H1 (cell line): ENCODE measurements at regions not wholly inside any gene's neighbourhood (a gene's known extent, or its start where the extent isn't known, plus 50 kb on each side); places are given as distances from the start of the nearest gene placed in this dataset.

ENCODE experiments used
- CTCF ChIA-PET: fragments of 300-600 bp; sonication (Branson Sonifier 250); formaldehyde crosslinking; loops from one replicate; lab custom pipeline; 2021; ENCODE audit not compliant: partially characterized antibody; lab: Charles Lee
- POLR2A ChIA-PET: fragments of 300-600 bp; sonication (Branson Sonifier 250); formaldehyde crosslinking; loops from one replicate; lab custom pipeline; 2021; ENCODE audit warnings: inconsistent platforms; ENCODE audit not compliant: partially characterized antibody; lab: Charles Lee
- DNase-seq, 2 experiments: peaks; one replicate each; pipeline versions ENCODE4 v3.0.0 to v3.0.0-alpha.2; 2010 to 2022; ENCODE audit warnings: low spot score in 2 of 2, low read depth in 1 of 2, mixed read lengths in 1 of 2
- FAIRE-seq: peaks from 2 replicates; lab custom pipeline; 2011; peaks lifted over from hg19 to GRCh38; lab: Jason Lieb, UNC
- H2AFZ ChIP-seq: 2 replicates; pipeline ENCODE4 v1.8.1; 2012; ENCODE audit warnings: low read length, inconsistent platforms
- H2AK5ac ChIP-seq: 2 replicates; pipeline ENCODE4 v1.6.1; 2013; ENCODE audit warnings: low read depth, low read length
- H2BK120ac ChIP-seq: replicated peaks from 2 replicates; pipeline ENCODE3; 2013; ENCODE audit warnings: low read depth, low read length, inconsistent platforms
- H2BK12ac ChIP-seq: 2 replicates; pipeline ENCODE4 v1.6.1; 2013; ENCODE audit warnings: low read depth, low read length
- H2BK15ac ChIP-seq: 2 replicates; pipeline ENCODE4 v1.6.1; 2013; ENCODE audit warnings: low read length
- H2BK20ac ChIP-seq: 2 replicates; pipeline ENCODE4 v1.6.1; 2013; ENCODE audit warnings: low read length
- H2BK5ac ChIP-seq: 2 replicates; pipeline ENCODE4 v1.6.1; 2013; ENCODE audit warnings: low read depth, low read length
- H3K14ac ChIP-seq: 2 replicates; pipeline ENCODE4 v1.6.1; 2013; ENCODE audit warnings: inconsistent platforms; ENCODE audit not compliant: insufficient read length
- H3K18ac ChIP-seq: 2 replicates; pipeline ENCODE4 v1.6.1; 2013; ENCODE audit warnings: low read length; ENCODE audit errors: extremely low read depth
- H3K23ac ChIP-seq: 2 replicates; pipeline ENCODE4 v1.6.1; 2013; ENCODE audit warnings: inconsistent platforms; ENCODE audit not compliant: insufficient read length
- H3K23me2 ChIP-seq: 2 replicates; pipeline ENCODE4 v1.6.1; 2013; ENCODE audit warnings: low read depth, low read length
- H3K27ac ChIP-seq: 2 replicates; pipeline ENCODE4 v1.6.1; 2011; ENCODE audit warnings: low read depth, low read length, inconsistent platforms
- H3K27me3 ChIP-seq, 4 experiments: replicated peaks in 1 of 4; 1 replicate in 1 of 4; 2 replicates in 3 of 4; pipeline versions ENCODE4 v1.6.1 to v1.8.1; 2011 to 2013; ENCODE audit warnings: low read length in 3 of 4, mild to moderate bottlenecking in 3 of 4, inconsistent platforms in 2 of 4, mixed read lengths in 2 of 4, moderate library complexity in 1 of 4; ENCODE audit not compliant: control insufficient read depth in 3 of 4, insufficient read depth in 3 of 4; ENCODE audit errors: extremely low read depth in 1 of 4
- H3K36me3 ChIP-seq, 4 experiments: 2 replicates each; pipeline versions ENCODE4 v1.6.1 to v1.8.1; 2011 to 2013; ENCODE audit warnings: mild to moderate bottlenecking in 4 of 4, low read length in 3 of 4, moderate library complexity in 2 of 4, control low read depth in 1 of 4, inconsistent platforms in 1 of 4; ENCODE audit not compliant: insufficient read depth in 4 of 4, control insufficient read depth in 2 of 4
- H3K4ac ChIP-seq: replicated peaks from 2 replicates; pipeline ENCODE3; 2013; ENCODE audit warnings: low read length, low read depth, mixed read lengths, inconsistent platforms; ENCODE audit not compliant: insufficient read length
- H3K4me1 ChIP-seq, 4 experiments: replicated peaks in 1 of 4; 1 replicate in 1 of 4; 2 replicates in 3 of 4; pipeline versions ENCODE4 v1.6.1 to v1.8.1; 2011 to 2013; ENCODE audit warnings: low read length in 3 of 4, inconsistent platforms in 2 of 4, mixed read lengths in 1 of 4; ENCODE audit not compliant: insufficient read depth in 4 of 4, control insufficient read depth in 3 of 4
- H3K4me2 ChIP-seq, 2 experiments: 2 replicates each; pipeline versions ENCODE4 v1.6.1 to v1.8.1; 2011 to 2013; ENCODE audit warnings: low read depth in 2 of 2, low read length in 2 of 2, control low read depth in 1 of 2, inconsistent platforms in 1 of 2, mild to moderate bottlenecking in 1 of 2; ENCODE audit not compliant: insufficient read depth in 1 of 2
- H3K4me3 ChIP-seq, 4 experiments: fragments of 200-600, 300-600 bp in 1 of 4; sonication (generic), shearing (Covaris generic), sonication (Bioruptor Twin) in 1 of 4; 2 replicates each; pipeline versions ENCODE4 v1.5.1 to v1.8.1; 2011 to 2016; ENCODE audit warnings: low read length in 4 of 4, low read depth in 3 of 4, control low read depth in 2 of 4, inconsistent platforms in 2 of 4, mild to moderate bottlenecking in 2 of 4, mixed read lengths in 1 of 4, moderate library complexity in 1 of 4; ENCODE audit not compliant: insufficient read depth in 2 of 4; ENCODE audit errors: extremely low read depth in 1 of 4
- H3K56ac ChIP-seq: replicated peaks from 2 replicates; pipeline ENCODE3; 2013; ENCODE audit warnings: low read depth, mild to moderate bottlenecking, mixed read lengths, low read length, inconsistent platforms; ENCODE audit not compliant: insufficient read length
- H3K79me1 ChIP-seq: 2 replicates; pipeline ENCODE4 v1.6.1; 2013; ENCODE audit warnings: low read depth, low read length, control low read depth
- H3K79me2 ChIP-seq, 2 experiments: 2 replicates each; pipeline versions ENCODE4 v1.6.1 to v1.8.1; 2012 to 2013; ENCODE audit warnings: low read length in 2 of 2, mild to moderate bottlenecking in 2 of 2, inconsistent platforms in 1 of 2; ENCODE audit not compliant: insufficient read depth in 2 of 2, control insufficient read depth in 1 of 2
- H3K9ac ChIP-seq, 4 experiments: replicated peaks in 1 of 4; 1 replicate in 1 of 4; 2 replicates in 3 of 4; pipeline versions ENCODE4 v1.6.1 to v1.8.1; 2011 to 2013; ENCODE audit warnings: low read depth in 3 of 4, low read length in 3 of 4, control low read depth in 2 of 4, mild to moderate bottlenecking in 2 of 4, moderate library complexity in 2 of 4, inconsistent platforms in 1 of 4; ENCODE audit errors: extremely low read depth in 1 of 4
- H3K9me3 ChIP-seq, 2 experiments: 2 replicates each; pipeline versions ENCODE4 v1.6.1 to v1.8.1; 2012 to 2013; ENCODE audit warnings: mild to moderate bottlenecking in 2 of 2, moderate library complexity in 2 of 2, control low read depth in 1 of 2, inconsistent platforms in 1 of 2, low read depth in 1 of 2, low read length in 1 of 2, mixed read lengths in 1 of 2; ENCODE audit not compliant: insufficient read depth in 2 of 2
- H4K20me1 ChIP-seq, 2 experiments: replicated peaks in 1 of 2; 2 replicates each; pipeline versions ENCODE3 to v1.8.1; 2011 to 2013; ENCODE audit warnings: inconsistent platforms in 2 of 2, low read length in 2 of 2, mild to moderate bottlenecking in 1 of 2; ENCODE audit not compliant: insufficient read depth in 2 of 2, control insufficient read depth in 1 of 2
- H4K5ac ChIP-seq: 2 replicates; pipeline ENCODE4 v1.6.1; 2013; ENCODE audit warnings: low read length, low read depth, mixed read lengths, inconsistent platforms; ENCODE audit not compliant: insufficient read length
- H4K8ac ChIP-seq: 2 replicates; pipeline ENCODE4 v1.8.0; 2013; ENCODE audit warnings: mild to moderate bottlenecking, moderate library complexity, low read length, inconsistent platforms; ENCODE audit not compliant: insufficient read depth; ENCODE audit errors: extremely low read depth
- H4K91ac ChIP-seq: replicated peaks from 2 replicates; pipeline ENCODE3; 2013; ENCODE audit warnings: low read length, mixed read lengths, inconsistent platforms; ENCODE audit not compliant: insufficient read length
- BACH1 ChIP-seq: IDR thresholded peaks from 2 replicates; pipeline ENCODE4 v1.6.1; 2012; ENCODE audit warnings: low read length, improper control_type of control experiment
- BCL11A ChIP-seq, 2 experiments: IDR thresholded peaks; one replicate each; pipeline ENCODE4 v1.6.1; 2011; ENCODE audit warnings: low read depth in 2 of 2, low read length in 2 of 2, mild to moderate bottlenecking in 2 of 2
- CTCF ChIP-seq, 3 experiments: IDR thresholded peaks; 1 replicate in 2 of 3; 2 replicates in 1 of 3; pipeline versions ENCODE4 v1.5.1 to v1.6.1; 2011; ENCODE audit warnings: low read length in 3 of 3, mild to moderate bottlenecking in 3 of 3, inconsistent platforms in 2 of 3, low read depth in 1 of 3, moderate library complexity in 1 of 3; ENCODE audit not compliant: insufficient read depth in 1 of 3; ENCODE audit errors: control extremely low read depth in 1 of 3
- EGR1 ChIP-seq: IDR thresholded peaks from 2 replicates; pipeline ENCODE4 v1.6.1; 2011; ENCODE audit warnings: low read depth, low read length, borderline replicate concordance
- FOSL1 ChIP-seq: IDR thresholded peaks from 2 replicates; pipeline ENCODE4 v1.6.1; 2011; ENCODE audit warnings: mild to moderate bottlenecking, low read depth, low read length, moderate library complexity; ENCODE audit not compliant: insufficient read depth
- GTF2F1 ChIP-seq: IDR thresholded peaks from 2 replicates; pipeline ENCODE4 v1.6.1; 2012; ENCODE audit warnings: low read depth, low read length, improper control_type of control experiment, borderline replicate concordance
- HDAC2 ChIP-seq, 2 experiments: fragments of 300-600 bp in 1 of 2; sonication (generic) in 1 of 2; IDR thresholded peaks; 2 replicates each; pipeline ENCODE4 v1.6.1; 2011 to 2012; ENCODE audit warnings: low read depth in 2 of 2, low read length in 2 of 2, mild to moderate bottlenecking in 2 of 2, moderate library complexity in 2 of 2, borderline replicate concordance in 1 of 2, inconsistent platforms in 1 of 2
- KDM4A ChIP-seq: IDR thresholded peaks from one replicate; pipeline ENCODE4 v1.7.1; 2012; ENCODE audit warnings: low read depth, mild to moderate bottlenecking, moderate library complexity, low read length, inconsistent platforms; ENCODE audit not compliant: severe bottlenecking
- RXRA ChIP-seq: IDR thresholded peaks from 2 replicates; pipeline ENCODE4 v1.6.1; 2011; ENCODE audit warnings: low read depth, mild to moderate bottlenecking, low read length, moderate library complexity; ENCODE audit not compliant: insufficient read depth
- SP1 ChIP-seq: IDR thresholded peaks from 2 replicates; pipeline ENCODE4 v1.6.1; 2011; ENCODE audit warnings: low read depth, low read length
- WGBS, 2 experiments: shearing (Covaris generic) in 1 of 2; methylation state at CpG; one replicate each; pipeline versions ENCODE4 v1.1.6 to v1.1.7; 2013 to 2015; ENCODE audit warnings: low lambda C conversion rate in 2 of 2, mixed read lengths in 2 of 2, inconsistent platforms in 1 of 2, low coverage in 1 of 2, missing lambda C conversion rate in 1 of 2; ENCODE audit not compliant: insufficient replicate concordance in 2 of 2, insufficient coverage in 1 of 2, insufficient read length in 1 of 2; ENCODE audit errors: extremely low coverage in 1 of 2, missing lambda C conversion rate in 1 of 2; 5-methylcytosine and 5-hydroxymethylcytosine counted together

- POLR2A ChIA-PET: no interaction called here
- no peak overlapping the region for H2AK5ac ChIP-seq
- H3K79me2 ChIP-seq: no peaks in the 10 kb centered on the region
- H2BK20ac ChIP-seq: no peak overlapping the region
- no peak overlapping the region for H3K56ac ChIP-seq
- TF ChIP-seq EGR1 (no peak), BACH1 (no peak), KDM4A (no peak), HDAC2 (IDR thresholded peaks at IDR 0.05; ENCODE audit: borderline replicate concordance in 1 of 2, low read depth in 2 of 2, low read length in 2 of 2) (no peak), BCL11A (IDR thresholded peaks at IDR 0.05; ENCODE audit: low read depth in 2 of 2, low read length in 2 of 2) (no peak), CTCF (IDR thresholded peaks at IDR 0.05; ENCODE audit: control extremely low read depth in 1 of 3, insufficient read depth in 1 of 3, low read depth in 1 of 3, low read length in 3 of 3) (no peak), SP1 (no peak), FOSL1 (no peak), GTF2F1 (no peak), RXRA (no peak)
- H3K4me1 ChIP-seq: peaks cover 0 to 6% (median 0%) of the 10 kb centered on the region in 4 experiments; a peak in 4 of 7 replicates
- H4K91ac ChIP-seq: no peak overlapping the region
- H3K4me2 ChIP-seq: no peak overlapping the region
- H4K8ac ChIP-seq: no peak overlapping the region
- no peak overlapping the region for H3K23ac ChIP-seq
- no peak overlapping the region for H4K5ac ChIP-seq
- no peaks in the 10 kb centered on the region for H4K20me1 ChIP-seq
- no peak overlapping the region for H3K27ac ChIP-seq
- FAIRE-seq (no peak), DNase-seq (no peak)
- H3K4ac ChIP-seq: no peak overlapping the region
- H3K9ac ChIP-seq: no peak overlapping the region
- no peak overlapping the region for H2BK12ac ChIP-seq
- H3K36me3 ChIP-seq: no peaks in the 10 kb centered on the region
- H2BK120ac ChIP-seq: no peak overlapping the region
- H3K27me3 ChIP-seq: no peaks in the 10 kb centered on the region
- no peak overlapping the region for H3K14ac ChIP-seq
- CTCF ChIA-PET: no interaction called here
- no peaks in the 10 kb centered on the region for H3K9me3 ChIP-seq
- no peak overlapping the region for H3K4me3 ChIP-seq
- no peaks in the 10 kb centered on the region for H3K23me2 ChIP-seq
- 94% methylated on average over 17 of the region's 17 CpGs; no CpG with 5 or more reads in 1 of the 2 experiments for WGBS, 2 experiments
- H2AFZ ChIP-seq: no peak overlapping the region
- H2BK5ac ChIP-seq: no peak overlapping the region; the same call in 1 of the 2 replicates
- no peaks in the 10 kb centered on the region for H3K79me1 ChIP-seq
- H2BK15ac ChIP-seq: no peak overlapping the region
- no peak overlapping the region for H3K18ac ChIP-seq
Observed at GRCh38 chr18:76153691-76154090, 341.4 kb downstream of the ZNF516 start.
